HCT116 (cell line): ENCODE measurements at regions not wholly inside any gene's neighbourhood (a gene's known extent, or its start where the extent isn't known, plus 50 kb on each side); places are given as distances from the start of the nearest gene placed in this dataset.
A peak's percentile ranks its signal among the peaks of the same experiment; 100 is the strongest.

Experiments used
- ATAC-seq: fragments of 200-7000 bp; cut with Tn5 transposase; 2 replicates; pipeline ENCODE4 v1.9.1; 2020; ENCODE audit warnings: mild to moderate bottlenecking, moderate library complexity
- BruUV-seq: library from RNA; stranded (reverse); fragments of 400-500 nt; replicated peaks from 2 replicates; lab custom pipeline; 2021; lab: Mats Ljungman, UMichigan
- CTCF ChIA-PET: fragments of 300-600 bp; sonication (Branson Sonifier 250); formaldehyde crosslinking; loops from one replicate; lab custom pipeline; 2021; ENCODE audit warnings: antibody characterized with exemption; lab: Charles Lee
- POLR2A ChIA-PET: fragments of 300-600, 350-600 bp; sonication (Branson Sonifier 250); formaldehyde crosslinking; loops from one replicate; lab custom pipeline; 2021; ENCODE audit warnings: antibody characterized with exemption; lab: Charles Lee
- RAD21 ChIA-PET, 2 experiments: fragments of 300-600 bp; sonication (Branson Sonifier 250); formaldehyde crosslinking; loops; one replicate each; lab custom pipeline; 2023; ENCODE audit warnings: low total read pairs in 2 of 2; ENCODE audit not compliant: uncharacterized antibody in 2 of 2, unreplicated experiment in 2 of 2, low non-redundant PET in 1 of 2; lab: Charles Lee
- DNase-seq: peaks from one replicate; pipeline ENCODE4 v3.0.0-alpha.2; 2010; ENCODE audit warnings: low read depth, low spot score
- H2AFZ ChIP-seq: fragments of 200-600 bp; shearing (Covaris generic), sonication (generic); 2 replicates; pipeline ENCODE4 v1.6.1; 2017; ENCODE audit warnings: low read depth, mixed run types, mixed read lengths, antibody characterized with exemption, low read length; ENCODE audit not compliant: poor library complexity, severe bottlenecking
- H3K27ac ChIP-seq: 2 replicates; pipeline ENCODE4 v1.5.1; 2012; ENCODE audit warnings: low read depth, low read length
- H3K27me3 ChIP-seq: fragments of 200-600 bp; sonication (generic); 2 replicates; pipeline ENCODE4 v1.6.1; 2016; ENCODE audit warnings: mixed run types, low read length, mixed read lengths; ENCODE audit not compliant: insufficient read depth
- H3K36me3 ChIP-seq, 2 experiments: fragments of 200-500 bp in 1 of 2; fragments of 200-600 bp in 1 of 2; sonication (Bioruptor generic) in 1 of 2; sonication (generic) in 1 of 2; 2 replicates each; pipeline versions ENCODE4 v1.5.1 to v1.6.1; 2014 to 2016; ENCODE audit warnings: low read length in 2 of 2, inconsistent platforms in 1 of 2, mixed read lengths in 1 of 2, mixed run types in 1 of 2; ENCODE audit not compliant: insufficient read depth in 2 of 2, control insufficient read depth in 1 of 2
- H3K4me1 ChIP-seq, 2 experiments: fragments of 200-600 bp in 1 of 2; sonication (generic) in 1 of 2; 2 replicates each; pipeline versions ENCODE4 v1.5.1 to v1.6.1; 2012 to 2017; ENCODE audit warnings: low read length in 2 of 2, inconsistent platforms in 1 of 2, mild to moderate bottlenecking in 1 of 2, mixed read lengths in 1 of 2, mixed run types in 1 of 2, moderate library complexity in 1 of 2; ENCODE audit not compliant: insufficient read depth in 2 of 2, control insufficient read depth in 1 of 2
- H3K4me2 ChIP-seq: fragments of 200-600 bp; sonication (generic); 2 replicates; pipeline ENCODE4 v1.6.1; 2017; ENCODE audit warnings: mixed run types, low read length, mixed read lengths
- H3K4me3 ChIP-seq, 2 experiments: fragments of 200-600 bp in 1 of 2; sonication (generic) in 1 of 2; replicated peaks in 1 of 2; 2 replicates each; pipeline ENCODE4 v1.5.1; 2011 to 2016; ENCODE audit warnings: low read length in 2 of 2, control low read depth in 1 of 2, low read depth in 1 of 2, mild to moderate bottlenecking in 1 of 2, mixed read lengths in 1 of 2, mixed run types in 1 of 2
- H3K79me2 ChIP-seq: fragments of 200-600 bp; sonication (generic); 2 replicates; pipeline ENCODE4 v1.6.1; 2017; ENCODE audit warnings: mild to moderate bottlenecking, mixed run types, low read length, moderate library complexity, mixed read lengths; ENCODE audit not compliant: insufficient read depth
- H3K9ac ChIP-seq: fragments of 200-600 bp; sonication (generic); 2 replicates; pipeline ENCODE4 v1.6.1; 2016; ENCODE audit warnings: low read length, mixed read lengths
- H3K9me2 ChIP-seq: fragments of 200-600 bp; sonication (generic), shearing (Covaris generic); 2 replicates; pipeline ENCODE4 v1.6.1; 2017; ENCODE audit warnings: mixed run types, mild to moderate bottlenecking, moderate library complexity; ENCODE audit not compliant: insufficient read depth
- H3K9me3 ChIP-seq, 2 experiments: fragments of 200-500 bp in 1 of 2; fragments of 200-600 bp in 1 of 2; sonication (Bioruptor generic) in 1 of 2; sonication (generic) in 1 of 2; 2 replicates each; pipeline ENCODE4 v1.6.1; 2014 to 2017; ENCODE audit warnings: low read length in 2 of 2, mixed read lengths in 2 of 2, inconsistent platforms in 1 of 2, low read depth in 1 of 2, mild to moderate bottlenecking in 1 of 2, mixed run types in 1 of 2, moderate library complexity in 1 of 2; ENCODE audit not compliant: control insufficient read depth in 1 of 2, insufficient read depth in 1 of 2
- H4K20me1 ChIP-seq: fragments of 200-600 bp; sonication (generic), shearing (Covaris generic); 2 replicates; pipeline ENCODE4 v1.6.1; 2017; ENCODE audit warnings: mixed run types, mild to moderate bottlenecking, moderate library complexity; ENCODE audit not compliant: insufficient read depth
- CTCF ChIP-seq, 3 experiments: fragments of 200-600 bp in 1 of 3; sonication (generic) in 1 of 3; IDR thresholded peaks in 2 of 3; conservative IDR thresholded peaks in 1 of 3; 2 replicates each; pipeline ENCODE4 v1.5.1; 2012 to 2017; ENCODE audit warnings: low read depth in 2 of 3, low read length in 2 of 3, antibody characterized with exemption in 1 of 3, borderline replicate concordance in 1 of 3, control low read depth in 1 of 3, mild to moderate bottlenecking in 1 of 3, mixed read lengths in 1 of 3, mixed run types in 1 of 3, moderate library complexity in 1 of 3; ENCODE audit not compliant: insufficient read depth in 1 of 3
- RAD21 ChIP-seq: IDR thresholded peaks from 2 replicates; pipeline ENCODE4 v1.6.1; 2012; ENCODE audit warnings: low read depth, mild to moderate bottlenecking
- SRF ChIP-seq: IDR thresholded peaks from 2 replicates; pipeline ENCODE4 v1.6.1; 2012; ENCODE audit warnings: low read depth
- ZNF274 ChIP-seq: fragments of 200-500 bp; sonication (Bioruptor generic); IDR thresholded peaks from 2 replicates; pipeline ENCODE4 v1.6.1; 2014; ENCODE audit warnings: mild to moderate bottlenecking, low read depth, low read length, inconsistent platforms
- intact Hi-C: fragments of 100-400 bp; cut with micrococcal nuclease; formaldehyde crosslinking; loops from 2 replicates; pipeline ENCODE4 v1.10.0; 2022
- TF ChIP-seq, protein P1 (sequence below): IDR thresholded peaks from 2 replicates; pipeline ENCODE4 v1.6.1; 2012
- TF ChIP-seq, protein P2 (sequence below): IDR thresholded peaks from 2 replicates; pipeline ENCODE4 v1.6.1; 2012; ENCODE audit warnings: low read depth

DNA sequence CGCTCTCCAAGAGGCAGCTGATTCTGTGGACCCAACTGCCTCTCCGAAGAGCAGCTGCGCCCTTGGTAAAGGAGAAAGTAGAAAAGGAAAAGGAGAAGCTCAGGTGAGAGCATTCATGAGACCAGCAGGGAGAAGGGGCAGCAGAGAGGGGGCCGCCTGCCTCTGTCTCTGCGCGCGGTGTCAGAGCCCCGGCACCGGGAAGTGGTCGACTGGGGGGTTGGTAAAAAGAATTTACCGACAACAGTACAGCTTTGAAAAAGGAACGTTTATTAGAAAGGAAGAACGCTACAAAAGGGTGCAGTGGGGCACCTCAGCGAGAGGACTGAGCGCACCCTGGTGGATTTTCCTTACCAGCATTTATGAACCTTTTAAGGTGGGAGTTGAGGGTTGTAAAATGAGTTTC is 61.9 kb downstream of the GPR6 start:
- Histone ChIP-seq H3K36me3 (no peaks in the 10 kb centered on the region), H3K4me2 (peak overlapping the region; percentile 65), H3K79me2 (no peaks in the 10 kb centered on the region), H3K9me3 (no peaks in the 10 kb centered on the region), H2AFZ (peak overlapping the region; percentile 82), H3K9me2 (no peaks in the 10 kb centered on the region), H3K9ac (peak overlapping the region; percentile 28), H3K27me3 (no peaks in the 10 kb centered on the region), H3K4me1 (peaks cover 2 to 21% of the 10 kb centered on the region in 2 experiments; a peak in 3 of 4 replicates), H4K20me1 (no peaks in the 10 kb centered on the region), H3K4me3 (peak overlapping the region; percentile 9 to 29; a peak in 1 of 4 replicates), H3K27ac (no peak overlapping the region)
- BruUV-seq = no TSS peak
- peak; percentile 75 for TF ChIP-seq RAD21
- peak; percentile 43 to 80 (median 52) for TF ChIP-seq CTCF (IDR thresholded peaks at IDR 0.05 in 2 of 3, conservative IDR thresholded peaks at IDR 0.05 in 1 of 3; ENCODE audit: borderline replicate concordance in 1 of 3, insufficient read depth in 1 of 3, low read depth in 2 of 3, low read length in 2 of 3)
- TF ChIP-seq, protein P1, sequence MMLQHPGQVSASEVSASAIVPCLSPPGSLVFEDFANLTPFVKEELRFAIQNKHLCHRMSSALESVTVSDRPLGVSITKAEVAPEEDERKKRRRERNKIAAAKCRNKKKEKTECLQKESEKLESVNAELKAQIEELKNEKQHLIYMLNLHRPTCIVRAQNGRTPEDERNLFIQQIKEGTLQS = no peak
- TF ChIP-seq SRF = no peak
- ChIA-PET CTCF (interaction anchor here (0.6 to 4.6 kb wide), 40 partner anchors 9 to 852 kb away, joined by 3 to 116 read pairs (median 4); no protein-coding TSS in a partner anchor), POLR2A (interaction anchor here (0.6 to 1.9 kb wide), 5 partner anchors 148 to 529 kb away, joined by 3 to 5 read pairs (median 3); no protein-coding TSS in a partner anchor), RAD21 (interaction anchor here (0.6 to 2.3 kb wide), 11 partner anchors 13 to 513 kb away, joined by 3 to 23 read pairs (median 5); no protein-coding TSS in a partner anchor)
- DNase-seq (peak; percentile 32), ATAC-seq (peak; percentile 77)
- intact Hi-C loops = loop anchor here (1.0 to 10.0 kb wide), 5 partner anchors 148 to 513 kb away; no protein-coding TSS in a partner anchor

DNA sequence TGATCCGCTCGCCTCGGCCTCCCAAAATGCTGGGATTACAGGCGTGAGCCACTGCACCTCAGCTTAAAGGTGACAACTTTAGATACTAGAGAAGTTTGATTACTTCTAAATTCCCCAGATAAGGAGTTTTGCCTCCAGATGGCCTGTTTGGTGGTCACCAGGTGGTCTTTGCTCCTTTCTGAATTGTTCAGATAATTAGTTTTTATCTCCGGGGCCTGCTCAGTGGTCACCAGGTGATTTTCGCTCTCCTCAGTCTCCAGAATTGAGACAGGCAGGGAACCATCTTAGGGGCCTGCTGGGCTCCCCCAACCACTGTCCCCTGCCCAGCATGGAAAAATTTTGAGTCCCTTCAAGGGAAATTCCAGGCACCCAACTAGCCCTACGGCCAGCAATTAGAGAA is 62.6 kb downstream of the GPR6 start:
- Histone ChIP-seq H3K9me3 (no peaks in the 10 kb centered on the region), H3K9me2 (no peaks in the 10 kb centered on the region), H3K4me3 (no peak overlapping the region), H3K4me2 (no peak overlapping the region), H3K27ac (no peak overlapping the region), H3K36me3 (no peaks in the 10 kb centered on the region), H3K9ac (no peak overlapping the region), H3K79me2 (no peaks in the 10 kb centered on the region), H4K20me1 (no peaks in the 10 kb centered on the region), H3K4me1 (peaks cover 2 to 21% of the 10 kb centered on the region in 2 experiments; a peak in 3 of 4 replicates), H2AFZ (no peak overlapping the region), H3K27me3 (no peaks in the 10 kb centered on the region)
- RAD21 ChIA-PET = interaction anchor here (1.8 to 2.3 kb wide), 3 partner anchors 148 to 336 kb away, joined by 15 to 23 read pairs (median 21); no protein-coding TSS in a partner anchor
- POLR2A ChIA-PET = interaction anchor here (1.9 kb wide), 1 partner anchor 336 kb away, joined by 4 read pairs; no protein-coding TSS in a partner anchor
- no peak for DNase-seq
- intact Hi-C loops = loop anchor here (1.0 kb wide), 1 partner anchor 350 kb away; no protein-coding TSS in a partner anchor
- ATAC-seq = no peak
- no peak for TF ChIP-seq ZNF274
- TF ChIP-seq, protein P2, sequence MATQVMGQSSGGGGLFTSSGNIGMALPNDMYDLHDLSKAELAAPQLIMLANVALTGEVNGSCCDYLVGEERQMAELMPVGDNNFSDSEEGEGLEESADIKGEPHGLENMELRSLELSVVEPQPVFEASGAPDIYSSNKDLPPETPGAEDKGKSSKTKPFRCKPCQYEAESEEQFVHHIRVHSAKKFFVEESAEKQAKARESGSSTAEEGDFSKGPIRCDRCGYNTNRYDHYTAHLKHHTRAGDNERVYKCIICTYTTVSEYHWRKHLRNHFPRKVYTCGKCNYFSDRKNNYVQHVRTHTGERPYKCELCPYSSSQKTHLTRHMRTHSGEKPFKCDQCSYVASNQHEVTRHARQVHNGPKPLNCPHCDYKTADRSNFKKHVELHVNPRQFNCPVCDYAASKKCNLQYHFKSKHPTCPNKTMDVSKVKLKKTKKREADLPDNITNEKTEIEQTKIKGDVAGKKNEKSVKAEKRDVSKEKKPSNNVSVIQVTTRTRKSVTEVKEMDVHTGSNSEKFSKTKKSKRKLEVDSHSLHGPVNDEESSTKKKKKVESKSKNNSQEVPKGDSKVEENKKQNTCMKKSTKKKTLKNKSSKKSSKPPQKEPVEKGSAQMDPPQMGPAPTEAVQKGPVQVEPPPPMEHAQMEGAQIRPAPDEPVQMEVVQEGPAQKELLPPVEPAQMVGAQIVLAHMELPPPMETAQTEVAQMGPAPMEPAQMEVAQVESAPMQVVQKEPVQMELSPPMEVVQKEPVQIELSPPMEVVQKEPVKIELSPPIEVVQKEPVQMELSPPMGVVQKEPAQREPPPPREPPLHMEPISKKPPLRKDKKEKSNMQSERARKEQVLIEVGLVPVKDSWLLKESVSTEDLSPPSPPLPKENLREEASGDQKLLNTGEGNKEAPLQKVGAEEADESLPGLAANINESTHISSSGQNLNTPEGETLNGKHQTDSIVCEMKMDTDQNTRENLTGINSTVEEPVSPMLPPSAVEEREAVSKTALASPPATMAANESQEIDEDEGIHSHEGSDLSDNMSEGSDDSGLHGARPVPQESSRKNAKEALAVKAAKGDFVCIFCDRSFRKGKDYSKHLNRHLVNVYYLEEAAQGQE = no peak
- CTCF ChIA-PET = interaction anchor here (1.5 to 4.6 kb wide), 6 partner anchors 8 to 350 kb away, joined by 6 to 116 read pairs (median 25); no protein-coding TSS in a partner anchor
- BruUV-seq = no TSS peak
